Endothelial cell of umbilical vein (primary cell): ENCODE measurements at regions not wholly inside any gene's neighbourhood (a gene's known extent, or its start where the extent isn't known, plus 50 kb on each side); places are given as distances from the start of the nearest gene placed in this dataset.

ENCODE experiments used
- BruUV-seq: library from RNA; stranded (reverse); fragments of 400-500 nt; replicated peaks from 2 replicates; lab custom pipeline; 2021; lab: Mats Ljungman, UMichigan
- CTCF ChIA-PET: fragments of 300-600, 350-600 bp; sonication (Branson Sonifier 250); formaldehyde crosslinking; loops from one replicate; lab custom pipeline; 2021; ENCODE audit warnings: antibody characterized with exemption, inconsistent platforms; lab: Charles Lee
- POLR2A ChIA-PET: fragments of 300-600, 350-600 bp; sonication (Branson Sonifier 250); formaldehyde crosslinking; loops from one replicate; lab custom pipeline; 2021; ENCODE audit warnings: antibody characterized with exemption, inconsistent platforms; lab: Charles Lee
- DNase-seq: peaks from one replicate; pipeline ENCODE4 v3.0.0-alpha.2; 2011; ENCODE audit warnings: low read depth, low spot score
- FAIRE-seq: peaks from 2 replicates; lab custom pipeline; 2011; peaks lifted over from hg19 to GRCh38; lab: Jason Lieb, UNC
- H2AFZ ChIP-seq: 2 replicates; pipeline ENCODE4 v1.6.0; 2012; ENCODE audit warnings: low read depth, low read length, control low read depth, inconsistent platforms
- H3K27ac ChIP-seq: 2 replicates; pipeline ENCODE4 v1.5.1; 2011; ENCODE audit warnings: low read depth, mild to moderate bottlenecking, control low read depth, low read length, moderate library complexity; ENCODE audit not compliant: insufficient read depth
- H3K27me3 ChIP-seq, 2 experiments: 2 replicates each; pipeline versions ENCODE4 v1.6.0 to v1.6.1; 2011; ENCODE audit warnings: low read length in 2 of 2, mixed read lengths in 1 of 2; ENCODE audit not compliant: control insufficient read depth in 2 of 2, insufficient read depth in 2 of 2
- H3K36me3 ChIP-seq, 2 experiments: 2 replicates in 1 of 2; 3 replicates in 1 of 2; pipeline ENCODE4 v1.5.1; 2011; ENCODE audit warnings: low read length in 2 of 2, mild to moderate bottlenecking in 1 of 2, moderate library complexity in 1 of 2; ENCODE audit not compliant: control insufficient read depth in 2 of 2, insufficient read depth in 2 of 2; ENCODE audit errors: extremely low read depth in 1 of 2
- H3K4me1 ChIP-seq: 3 replicates; pipeline ENCODE4 v1.5.1; 2011; ENCODE audit warnings: mild to moderate bottlenecking, low read length; ENCODE audit not compliant: control insufficient read depth, insufficient read depth; ENCODE audit errors: extremely low read depth
- H3K4me2 ChIP-seq: 2 replicates; pipeline ENCODE4 v1.6.1; 2011; ENCODE audit warnings: low read length, control low read depth, mixed read lengths; ENCODE audit not compliant: insufficient read depth
- H3K4me3 ChIP-seq, 3 experiments: fragments of 200-600 bp in 1 of 3; sonication (generic), shearing (Covaris generic) in 1 of 3; replicated peaks in 1 of 3; 2 replicates each; pipeline ENCODE4 v1.5.1; 2011 to 2016; ENCODE audit warnings: control low read depth in 3 of 3, low read length in 3 of 3, mild to moderate bottlenecking in 2 of 3, inconsistent platforms in 1 of 3, low read depth in 1 of 3, moderate library complexity in 1 of 3; ENCODE audit not compliant: insufficient read depth in 1 of 3
- H3K79me2 ChIP-seq: 2 replicates; pipeline ENCODE4 v1.6.0; 2012; ENCODE audit warnings: low read length, inconsistent platforms; ENCODE audit not compliant: control insufficient read depth, insufficient read depth
- H3K9ac ChIP-seq: replicated peaks from 2 replicates; pipeline ENCODE3; 2011; ENCODE audit warnings: low read length, control low read depth; ENCODE audit not compliant: insufficient read depth; ENCODE audit errors: extremely low read depth
- H3K9me1 ChIP-seq: replicated peaks from 3 replicates; pipeline ENCODE4 v1.6.0; 2011; ENCODE audit warnings: mild to moderate bottlenecking, low read length; ENCODE audit not compliant: control insufficient read depth, insufficient read depth; ENCODE audit errors: extremely low read depth
- H3K9me3 ChIP-seq: replicated peaks from 2 replicates; pipeline ENCODE4 v1.5.1; 2012; ENCODE audit warnings: low read length, inconsistent platforms; ENCODE audit not compliant: control insufficient read depth, insufficient read depth
- H4K20me1 ChIP-seq: replicated peaks from 2 replicates; pipeline ENCODE3; 2011; ENCODE audit warnings: mild to moderate bottlenecking, low read length; ENCODE audit not compliant: control insufficient read depth, insufficient read depth; ENCODE audit errors: extremely low read depth
- CTCF ChIP-seq, 2 donors: IDR thresholded peaks; 1 replicate in 1 of 2; 2 replicates in 1 of 2; pipeline ENCODE4 v1.5.1; 2011; ENCODE audit warnings: low read length in 2 of 2, mild to moderate bottlenecking in 2 of 2, moderate library complexity in 2 of 2, control low read depth in 1 of 2, inconsistent platforms in 1 of 2, low read depth in 1 of 2; ENCODE audit not compliant: insufficient read depth in 1 of 2; ENCODE audit errors: extremely low read depth in 1 of 2
- EZH2 ChIP-seq: IDR thresholded peaks from 2 replicates; pipeline ENCODE4 v1.6.1; 2012; ENCODE audit warnings: borderline replicate concordance, low read depth, mild to moderate bottlenecking, moderate library complexity, low read length, inconsistent platforms; ENCODE audit not compliant: severe bottlenecking
- FOS ChIP-seq: IDR thresholded peaks from 2 replicates; pipeline ENCODE4 v1.6.1; 2011; ENCODE audit warnings: mild to moderate bottlenecking, low read length, moderate library complexity, borderline replicate concordance; ENCODE audit not compliant: insufficient read depth
- GATA2 ChIP-seq: IDR thresholded peaks from 2 replicates; pipeline ENCODE4 v1.7.0; 2011; ENCODE audit warnings: low read depth, mild to moderate bottlenecking, moderate library complexity, mixed read lengths, low read length; ENCODE audit not compliant: insufficient read length, insufficient read depth
- JUN ChIP-seq: IDR thresholded peaks from 2 replicates; pipeline ENCODE4 v1.6.1; 2011; ENCODE audit warnings: borderline replicate concordance, low read depth; ENCODE audit not compliant: insufficient read length, insufficient read depth
- MAX ChIP-seq: IDR thresholded peaks from 2 replicates; pipeline ENCODE4 v1.6.1; 2011; ENCODE audit not compliant: insufficient read depth, insufficient read length
- MYC ChIP-seq: IDR thresholded peaks from one replicate; pipeline ENCODE4 v1.6.1; 2011; ENCODE audit warnings: mild to moderate bottlenecking, low read depth, low read length
- POLR2A ChIP-seq: IDR thresholded peaks from 2 replicates; pipeline ENCODE4 v1.6.1; 2012; ENCODE audit warnings: low read depth, mild to moderate bottlenecking, control low read depth, low read length
- POLR2AphosphoS5 ChIP-seq: IDR thresholded peaks from 2 replicates; pipeline ENCODE4 v1.6.1; 2012; ENCODE audit warnings: low read depth, mild to moderate bottlenecking, control low read depth, low read length, moderate library complexity; ENCODE audit not compliant: insufficient read depth
- dilution Hi-C: fragments of 300-500 bp; cut with MboI; formaldehyde crosslinking; loops from one replicate; pipeline ENCODE4 v1.15.0; 2019; ENCODE audit warnings: low sequenced_read_pairs; ENCODE audit not compliant: extremely low pct_ligation_motif_present
- intact Hi-C: fragments of 100-400 bp; cut with micrococcal nuclease; formaldehyde crosslinking; loops from one replicate; pipeline ENCODE4 v1.10.0; 2022

- FAIRE-seq (no peak), DNase-seq (no peak)
- BruUV-seq = no TSS peak
- H4K20me1 ChIP-seq = no peaks in the 10 kb centered on the region
- no peaks in the 10 kb centered on the region for H3K9me3 ChIP-seq
- ChIA-PET CTCF (interaction anchor here (1.6 kb wide), 1 partner anchor 17 kb away, joined by 3 read pairs; no protein-coding TSS in a partner anchor), POLR2A (no interaction called here)
- H3K4me3 ChIP-seq = no peak overlapping the region
- H3K4me1 ChIP-seq = no peaks in the 10 kb centered on the region
- intact Hi-C loops = no loop called here
- H3K27ac ChIP-seq = no peak overlapping the region
- H3K79me2 ChIP-seq = no peaks in the 10 kb centered on the region
- no peak overlapping the region for H2AFZ ChIP-seq
- no peak overlapping the region for H3K9ac ChIP-seq
- no peak overlapping the region for H3K4me2 ChIP-seq
- H3K27me3 ChIP-seq = peaks cover 2 to 5% of the 10 kb centered on the region in 2 experiments
- no peaks in the 10 kb centered on the region for H3K9me1 ChIP-seq
- TF ChIP-seq FOS = no peak
- no peak for TF ChIP-seq GATA2
- TF ChIP-seq POLR2A = no peak
- no peak for TF ChIP-seq MAX
- no peak for TF ChIP-seq POLR2AphosphoS5
- TF ChIP-seq CTCF (IDR thresholded peaks at IDR 0.05; ENCODE audit: extremely low read depth in 1 of 2, insufficient read depth in 1 of 2, low read depth in 1 of 2, low read length in 2 of 2) = no peak
- no peak for TF ChIP-seq MYC
- no peak for TF ChIP-seq JUN
- TF ChIP-seq EZH2 = no peak
- dilution Hi-C loops = no loop called here
- no peaks in the 10 kb centered on the region for H3K36me3 ChIP-seq
Measured at GRCh38 chr11:69215784-69216415, 60.2 kb downstream of the SMIM38 start.
